ENCODE measurements at regions not wholly inside any gene's neighbourhood (a gene's known extent, or its start where the extent isn't known, plus 50 kb on each side); places are given as distances from the start of the nearest gene placed in this dataset.

DNA sequence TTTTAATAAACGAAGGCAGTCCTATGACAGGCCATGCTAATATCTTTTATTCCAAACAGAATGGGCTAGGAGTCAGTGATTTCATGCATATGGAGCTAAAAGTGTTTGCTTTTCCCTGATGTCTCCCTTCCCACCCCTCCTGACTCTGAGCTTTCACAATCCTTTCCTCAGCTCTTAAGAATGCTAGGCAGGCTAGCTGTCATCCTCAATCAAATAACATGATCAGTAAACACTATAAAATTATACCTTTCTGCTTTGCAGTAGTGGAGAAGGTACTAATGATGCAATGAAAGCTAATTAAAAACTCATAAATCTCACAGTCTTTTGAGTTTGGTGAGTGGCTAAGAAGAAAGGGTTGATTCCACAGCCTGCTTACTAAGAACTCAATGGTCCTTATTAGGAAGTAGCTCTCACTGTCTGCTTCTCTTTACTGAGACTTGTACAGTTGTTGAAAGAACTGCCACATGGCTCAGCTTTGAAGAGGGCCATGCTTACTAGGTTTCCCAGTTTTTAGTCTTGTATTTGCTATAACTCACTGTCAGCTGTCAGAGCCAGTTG is 250.9 kb upstream of the JAG1 start:
- ATAC-seq (ENCODE audit: low read depth) (no peak), DNase-seq (no peak)
- Mint-ChIP-seq H3K27ac (no peak overlapping the region), H3K4me3 (no peak overlapping the region), H3K27me3 (no peaks in the 10 kb centered on the region), H3K36me3 (ENCODE audit: low read depth) (no peaks in the 10 kb centered on the region), H3K4me1 (no peaks in the 10 kb centered on the region), H3K9me3 (no peaks in the 10 kb centered on the region)
- ChIA-PET POLR2A (no interaction called here), CTCF (no interaction called here)
- TF ChIP-seq, protein P1, sequence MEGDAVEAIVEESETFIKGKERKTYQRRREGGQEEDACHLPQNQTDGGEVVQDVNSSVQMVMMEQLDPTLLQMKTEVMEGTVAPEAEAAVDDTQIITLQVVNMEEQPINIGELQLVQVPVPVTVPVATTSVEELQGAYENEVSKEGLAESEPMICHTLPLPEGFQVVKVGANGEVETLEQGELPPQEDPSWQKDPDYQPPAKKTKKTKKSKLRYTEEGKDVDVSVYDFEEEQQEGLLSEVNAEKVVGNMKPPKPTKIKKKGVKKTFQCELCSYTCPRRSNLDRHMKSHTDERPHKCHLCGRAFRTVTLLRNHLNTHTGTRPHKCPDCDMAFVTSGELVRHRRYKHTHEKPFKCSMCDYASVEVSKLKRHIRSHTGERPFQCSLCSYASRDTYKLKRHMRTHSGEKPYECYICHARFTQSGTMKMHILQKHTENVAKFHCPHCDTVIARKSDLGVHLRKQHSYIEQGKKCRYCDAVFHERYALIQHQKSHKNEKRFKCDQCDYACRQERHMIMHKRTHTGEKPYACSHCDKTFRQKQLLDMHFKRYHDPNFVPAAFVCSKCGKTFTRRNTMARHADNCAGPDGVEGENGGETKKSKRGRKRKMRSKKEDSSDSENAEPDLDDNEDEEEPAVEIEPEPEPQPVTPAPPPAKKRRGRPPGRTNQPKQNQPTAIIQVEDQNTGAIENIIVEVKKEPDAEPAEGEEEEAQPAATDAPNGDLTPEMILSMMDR (IDR thresholded peaks at IDR 0.05), result no peak
- intact Hi-C loops (cut with micrococcal nuclease), result no loop called here

DNA sequence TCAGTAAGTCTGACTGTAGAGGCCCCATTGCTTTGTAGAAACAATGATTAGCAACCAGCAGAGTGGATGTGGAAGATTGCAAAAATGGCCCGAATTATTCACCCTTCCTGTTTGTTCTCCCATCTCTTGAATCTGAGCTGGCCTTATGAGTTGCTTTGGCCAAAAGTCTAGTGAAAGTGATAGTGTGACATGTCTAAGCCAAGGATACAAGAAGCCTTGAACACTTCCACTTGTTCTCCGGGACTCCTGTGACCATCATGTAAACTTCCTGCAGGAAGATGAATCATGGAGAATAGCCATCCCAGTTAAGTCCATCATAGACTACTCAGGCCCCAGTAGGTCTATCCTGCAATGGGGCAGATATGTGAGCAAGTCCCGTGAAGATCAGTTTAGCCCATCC is 252.0 kb upstream of the JAG1 start:
- ATAC-seq (ENCODE audit: low read depth), result no peak
- no peak overlapping the region for H3K27ac Mint-ChIP-seq
- no peak for DNase-seq
- POLR2A ChIA-PET, result no interaction called here
- intact Hi-C loops (cut with micrococcal nuclease), result no loop called here
- no peak overlapping the region for H3K4me3 Mint-ChIP-seq
- H3K4me1 Mint-ChIP-seq, result no peaks in the 10 kb centered on the region
- CTCF ChIA-PET, result no interaction called here
- TF ChIP-seq, protein P1 (IDR thresholded peaks at IDR 0.05), result no peak
- no peaks in the 10 kb centered on the region for H3K36me3 Mint-ChIP-seq (ENCODE audit: low read depth)
- no peaks in the 10 kb centered on the region for H3K27me3 Mint-ChIP-seq
- H3K9me3 Mint-ChIP-seq, result peaks cover 5% of the 10 kb centered on the region

DNA sequence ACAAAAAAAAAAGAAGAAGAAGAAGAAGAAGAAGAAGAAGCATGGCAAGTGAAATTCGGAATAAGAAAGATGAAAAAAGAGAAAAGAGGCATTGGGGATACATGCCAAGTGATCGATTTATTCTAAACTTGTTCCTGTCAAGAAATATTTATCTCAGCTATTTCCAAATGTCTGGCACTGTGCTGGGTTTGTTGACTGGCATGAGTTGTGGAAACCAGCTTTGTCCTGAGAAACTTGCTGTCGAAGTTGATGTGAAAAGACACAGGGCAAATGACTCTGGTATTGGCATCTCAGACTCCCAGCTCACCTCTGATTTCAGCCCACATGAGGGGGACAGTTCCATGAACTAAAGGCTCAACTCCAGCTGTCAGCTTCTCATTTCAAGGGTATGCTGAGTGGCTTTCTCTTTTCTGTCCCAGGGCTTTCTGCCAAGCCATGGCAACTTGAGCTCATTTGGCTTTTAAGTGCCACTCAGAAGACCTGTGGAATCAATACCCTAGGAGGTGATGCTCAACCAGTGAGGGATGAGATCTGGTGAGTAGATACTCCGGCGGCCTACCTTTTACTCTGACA is 253.3 kb upstream of the JAG1 start:
- no peaks in the 10 kb centered on the region for H3K36me3 Mint-ChIP-seq (ENCODE audit: low read depth)
- no peaks in the 10 kb centered on the region for H3K27me3 Mint-ChIP-seq
- TF ChIP-seq, protein P1 (IDR thresholded peaks at IDR 0.05), result no peak
- H3K4me1 Mint-ChIP-seq, result no peaks in the 10 kb centered on the region
- H3K27ac Mint-ChIP-seq, result no peak overlapping the region
- peaks cover 7% of the 10 kb centered on the region for H3K9me3 Mint-ChIP-seq
- no peak for ATAC-seq (ENCODE audit: low read depth)
- intact Hi-C loops (cut with micrococcal nuclease), result no loop called here
- DNase-seq, result no peak
- CTCF ChIA-PET, result no interaction called here
- no peak overlapping the region for H3K4me3 Mint-ChIP-seq
- POLR2A ChIA-PET, result no interaction called here

DNA sequence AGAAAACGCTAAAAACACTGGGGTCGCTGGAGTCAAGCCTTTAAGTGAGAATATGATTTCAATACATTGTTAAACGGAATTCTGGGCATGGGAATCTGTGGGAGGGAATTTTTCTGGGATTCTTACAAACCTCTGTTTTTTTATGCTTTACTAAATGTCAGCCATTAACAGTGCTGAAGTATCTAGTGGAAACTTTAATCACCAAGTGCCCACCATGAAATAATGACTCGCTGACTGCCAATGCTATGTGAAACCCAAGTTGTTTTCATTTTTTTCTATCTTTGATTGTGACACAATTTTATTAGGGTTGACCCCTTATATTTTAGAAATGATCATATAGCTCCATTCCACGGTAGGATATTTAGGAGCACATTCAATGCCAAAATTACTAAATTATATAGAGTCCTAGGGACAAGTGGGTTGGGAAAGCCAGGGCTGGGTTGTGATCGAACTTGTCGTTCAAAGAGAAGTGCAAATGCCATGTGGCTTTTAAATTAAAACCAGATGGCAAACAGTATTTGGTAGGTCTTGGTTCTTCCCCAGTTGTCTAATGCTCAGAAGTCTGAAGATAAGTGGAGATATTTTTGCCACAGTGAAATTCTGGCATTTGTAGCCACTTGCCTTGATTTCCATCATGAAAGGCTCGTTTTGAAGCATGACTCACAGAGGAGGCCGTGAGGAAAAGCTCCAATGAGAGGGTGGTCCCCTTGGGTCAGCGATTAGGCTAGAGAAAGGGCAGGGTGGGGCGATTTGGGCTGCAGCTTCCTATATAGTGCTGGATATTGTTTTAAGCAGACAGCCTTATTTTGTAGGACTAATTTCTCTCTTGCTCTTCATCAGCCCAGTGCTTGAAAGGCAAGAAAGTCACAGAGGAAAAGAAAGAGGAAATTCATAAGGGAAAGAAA is 254.4 kb upstream of the JAG1 start:
- DNase-seq (no peak), ATAC-seq (ENCODE audit: low read depth) (no peak)
- no peaks in the 10 kb centered on the region for H3K27me3 Mint-ChIP-seq
- no peaks in the 10 kb centered on the region for H3K4me1 Mint-ChIP-seq
- TF ChIP-seq, protein P1 (IDR thresholded peaks at IDR 0.05), result no peak
- H3K9me3 Mint-ChIP-seq, result peaks cover 7% of the 10 kb centered on the region
- H3K4me3 Mint-ChIP-seq, result no peak overlapping the region
- POLR2A ChIA-PET, result no interaction called here
- H3K36me3 Mint-ChIP-seq (ENCODE audit: low read depth), result no peaks in the 10 kb centered on the region
- CTCF ChIA-PET, result no interaction called here
- no peak overlapping the region for H3K27ac Mint-ChIP-seq
- intact Hi-C loops (cut with micrococcal nuclease), result no loop called here

DNA sequence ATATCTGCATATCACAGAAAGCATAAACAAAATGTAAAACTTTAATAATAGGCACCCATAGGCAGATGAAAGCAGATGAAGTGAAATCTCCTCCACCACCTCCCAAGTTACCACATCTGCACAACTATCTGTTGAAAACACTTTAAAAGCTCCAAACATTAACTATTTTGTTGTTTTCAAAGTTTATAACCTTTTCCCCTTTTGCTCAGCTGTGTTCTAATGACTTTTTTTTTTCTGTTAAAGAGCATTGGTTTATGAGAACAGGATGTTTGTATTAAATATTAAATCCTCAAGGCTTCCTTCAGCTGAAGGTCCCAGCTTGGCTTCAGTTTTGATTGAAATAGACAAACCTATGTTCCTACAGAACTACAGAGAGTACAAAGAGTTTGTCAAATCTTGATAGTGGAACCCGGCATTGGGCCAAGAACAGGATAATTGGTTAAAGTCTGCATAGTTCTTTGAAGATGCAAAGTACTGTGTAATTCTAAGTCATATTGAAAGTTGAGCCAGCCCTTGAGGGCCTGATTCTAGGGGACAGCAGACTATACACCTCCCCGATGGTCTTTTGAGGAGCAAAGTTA is 255.1 kb upstream of the JAG1 start:
- no peak overlapping the region for H3K4me3 Mint-ChIP-seq
- no peaks in the 10 kb centered on the region for H3K36me3 Mint-ChIP-seq (ENCODE audit: low read depth)
- DNase-seq, result no peak
- intact Hi-C loops (cut with micrococcal nuclease), result no loop called here
- H3K27me3 Mint-ChIP-seq, result no peaks in the 10 kb centered on the region
- TF ChIP-seq, protein P1 (IDR thresholded peaks at IDR 0.05), result no peak
- ChIA-PET POLR2A (no interaction called here), CTCF (no interaction called here)
- ATAC-seq (ENCODE audit: low read depth), result no peak
- H3K27ac Mint-ChIP-seq, result no peak overlapping the region
- no peaks in the 10 kb centered on the region for H3K4me1 Mint-ChIP-seq
- peaks cover 7% of the 10 kb centered on the region for H3K9me3 Mint-ChIP-seq

All from activated B cell treated with CpG ODN at 0.5 μM for 24 hours (primary cell).